ENCODE measurements at regions not wholly inside any gene's neighbourhood (a gene's known extent, or its start where the extent isn't known, plus 50 kb on each side); places are given as distances from the start of the nearest gene placed in this dataset.

GRCh38 chr2:16134436-16135165 is 194.3 kb downstream of the MYCN start:
- no peaks in the 10 kb centered on the region for H3K9me3 Mint-ChIP-seq (ENCODE audit: unreplicated experiment)
- H3K4me3 Mint-ChIP-seq (ENCODE audit: unreplicated experiment) = no peak overlapping the region
- H3K27me3 Mint-ChIP-seq (ENCODE audit: unreplicated experiment) = peaks cover 3% of the 10 kb centered on the region
- H3K27ac Mint-ChIP-seq (ENCODE audit: unreplicated experiment) = no peak overlapping the region
- DNase-seq (ENCODE audit: low spot score) = no peak
- H3K36me3 Mint-ChIP-seq (ENCODE audit: low read depth, unreplicated experiment) = no peaks in the 10 kb centered on the region
- TF ChIP-seq CTCF (IDR thresholded peaks at IDR 0.05; ENCODE audit: unreplicated experiment) = no peak
- H3K4me1 Mint-ChIP-seq (ENCODE audit: unreplicated experiment) = no peaks in the 10 kb centered on the region

- H3K36me3 Mint-ChIP-seq (ENCODE audit: low read depth, unreplicated experiment) = no peaks in the 10 kb centered on the region
- DNase-seq (ENCODE audit: low spot score) = no peak
- peaks cover 3% of the 10 kb centered on the region for H3K27me3 Mint-ChIP-seq (ENCODE audit: unreplicated experiment)
- no peaks in the 10 kb centered on the region for H3K4me1 Mint-ChIP-seq (ENCODE audit: unreplicated experiment)
- no peak overlapping the region for H3K27ac Mint-ChIP-seq (ENCODE audit: unreplicated experiment)
- H3K9me3 Mint-ChIP-seq (ENCODE audit: unreplicated experiment) = no peaks in the 10 kb centered on the region
- no peak overlapping the region for H3K4me3 Mint-ChIP-seq (ENCODE audit: unreplicated experiment)
- no peak for TF ChIP-seq CTCF (IDR thresholded peaks at IDR 0.05; ENCODE audit: unreplicated experiment)
These were observed 190.6 kb downstream of the MYCN start for GRCh38 chr2:16130906-16131400.

- H3K9me3 Mint-ChIP-seq (ENCODE audit: unreplicated experiment) = no peaks in the 10 kb centered on the region
- no peaks in the 10 kb centered on the region for H3K4me1 Mint-ChIP-seq (ENCODE audit: unreplicated experiment)
- peaks cover 3% of the 10 kb centered on the region for H3K27me3 Mint-ChIP-seq (ENCODE audit: unreplicated experiment)
- TF ChIP-seq CTCF (IDR thresholded peaks at IDR 0.05; ENCODE audit: unreplicated experiment) = no peak
- no peaks in the 10 kb centered on the region for H3K36me3 Mint-ChIP-seq (ENCODE audit: low read depth, unreplicated experiment)
- DNase-seq (ENCODE audit: low spot score) = no peak
- H3K4me3 Mint-ChIP-seq (ENCODE audit: unreplicated experiment) = no peak overlapping the region
- no peak overlapping the region for H3K27ac Mint-ChIP-seq (ENCODE audit: unreplicated experiment)
These were observed 190.2 kb downstream of the MYCN start for GRCh38 chr2:16130541-16130880.

- no peaks in the 10 kb centered on the region for H3K4me1 Mint-ChIP-seq (ENCODE audit: unreplicated experiment)
- no peaks in the 10 kb centered on the region for H3K9me3 Mint-ChIP-seq (ENCODE audit: unreplicated experiment)
- peaks cover 3% of the 10 kb centered on the region for H3K27me3 Mint-ChIP-seq (ENCODE audit: unreplicated experiment)
- no peak overlapping the region for H3K27ac Mint-ChIP-seq (ENCODE audit: unreplicated experiment)
- DNase-seq (ENCODE audit: low spot score) = no peak
- no peaks in the 10 kb centered on the region for H3K36me3 Mint-ChIP-seq (ENCODE audit: low read depth, unreplicated experiment)
- TF ChIP-seq CTCF (IDR thresholded peaks at IDR 0.05; ENCODE audit: unreplicated experiment) = no peak
- H3K4me3 Mint-ChIP-seq (ENCODE audit: unreplicated experiment) = no peak overlapping the region
These were observed 189.6 kb downstream of the MYCN start for GRCh38 chr2:16129716-16130540.

All from endothelial cell (in vitro differentiated cells).